GM23338 (cell line): ENCODE measurements at regions not wholly inside any gene's neighbourhood (a gene's known extent, or its start where the extent isn't known, plus 50 kb on each side); places are given as distances from the start of the nearest gene placed in this dataset.

Experiments used
- ATAC-seq: fragments of 200-7000 bp; cut with Tn5 transposase; 3 replicates; pipeline ENCODE4 v1.9.1; 2020
- DNase-seq: peaks from one replicate; pipeline ENCODE4 v3.0.0-alpha.2; 2015; ENCODE audit warnings: low spot score
- H2AFZ ChIP-seq: fragments of 200-600 bp; sonication (generic); 2 replicates; pipeline ENCODE4 v1.8.0; 2016; ENCODE audit warnings: antibody characterized with exemption, mild to moderate bottlenecking, moderate library complexity
- H3F3A ChIP-seq: fragments of 200-600 bp; sonication (generic); replicated peaks from 2 replicates; pipeline ENCODE4 v1.8.0; 2017; ENCODE audit warnings: antibody characterized with exemption, mixed run types, low read depth
- H3K27ac ChIP-seq: fragments of 200-600 bp; sonication (generic); 2 replicates; pipeline ENCODE4 v1.6.1; 2016; ENCODE audit warnings: low read depth
- H3K27me3 ChIP-seq: fragments of 200-600 bp; sonication (generic); 2 replicates; pipeline ENCODE4 v1.8.0; 2016; ENCODE audit warnings: mild to moderate bottlenecking, mixed run types, moderate library complexity; ENCODE audit not compliant: insufficient read depth
- H3K36me3 ChIP-seq: fragments of 200-600 bp; sonication (generic); 2 replicates; pipeline ENCODE4 v1.8.0; 2016; ENCODE audit warnings: mild to moderate bottlenecking; ENCODE audit not compliant: insufficient read depth
- H3K4me1 ChIP-seq: fragments of 200-600 bp; sonication (generic); 2 replicates; pipeline ENCODE4 v1.8.0; 2016; ENCODE audit warnings: mild to moderate bottlenecking, moderate library complexity; ENCODE audit not compliant: insufficient read depth
- H3K4me2 ChIP-seq: fragments of 200-600 bp; sonication (generic); 2 replicates; pipeline ENCODE4 v1.7.1; 2017; ENCODE audit warnings: mixed run types
- H3K4me3 ChIP-seq: fragments of 200-600 bp; sonication (generic); 2 replicates; pipeline ENCODE4 v1.6.1; 2016; ENCODE audit warnings: mixed run types
- H3K79me2 ChIP-seq: fragments of 200-600 bp; sonication (generic); replicated peaks from 2 replicates; pipeline ENCODE4 v1.8.0; 2017; ENCODE audit warnings: mild to moderate bottlenecking; ENCODE audit not compliant: insufficient read depth
- H3K9me2 ChIP-seq: fragments of 200-600 bp; sonication (generic); 2 replicates; pipeline ENCODE4 v1.8.0; 2017; ENCODE audit not compliant: insufficient read depth
- H4K20me1 ChIP-seq: fragments of 200-600 bp; sonication (generic); replicated peaks from 2 replicates; pipeline ENCODE4 v1.8.0; 2017; ENCODE audit warnings: mild to moderate bottlenecking; ENCODE audit not compliant: insufficient read depth
- H3K27ac Mint-ChIP-seq: 2 replicates; pipeline ENCODE4 v1.8.0; 2020; ENCODE audit warnings: inconsistent platforms, mild to moderate bottlenecking, moderate library complexity, mixed read lengths
- H3K27me3 Mint-ChIP-seq: 3 replicates; pipeline ENCODE4 v1.8.0; 2022; ENCODE audit warnings: low read depth, mild to moderate bottlenecking, moderate library complexity, mixed read lengths, inconsistent platforms; ENCODE audit not compliant: insufficient read depth, poor library complexity
- H3K36me3 Mint-ChIP-seq: 3 replicates; pipeline ENCODE4 v1.8.0; 2021; ENCODE audit warnings: low read depth, mild to moderate bottlenecking, inconsistent platforms, moderate library complexity, mixed read lengths
- H3K4me1 Mint-ChIP-seq: 3 replicates; pipeline ENCODE4 v1.8.0; 2020; ENCODE audit warnings: mild to moderate bottlenecking, inconsistent platforms, mixed read lengths
- H3K4me3 Mint-ChIP-seq: 3 replicates; pipeline ENCODE4 v1.8.0; 2021; ENCODE audit warnings: moderate library complexity, mild to moderate bottlenecking, inconsistent platforms, mixed read lengths
- H3K9me3 Mint-ChIP-seq: 3 replicates; pipeline ENCODE4 v1.8.0; 2020; ENCODE audit warnings: moderate library complexity, mild to moderate bottlenecking, inconsistent platforms, mixed read lengths
- CREB1 ChIP-seq: fragments of 250-450 bp; sonication (Bioruptor Pico); IDR thresholded peaks from 2 replicates; pipeline ENCODE4 v1.5.0; 2020; ENCODE audit warnings: low read depth, mild to moderate bottlenecking, moderate library complexity
- EZH2 ChIP-seq: fragments of 200-600 bp; sonication (generic); IDR thresholded peaks from one replicate; pipeline ENCODE4 v1.8.0; 2017; ENCODE audit warnings: antibody characterized with exemption, mild to moderate bottlenecking, low read depth; ENCODE audit not compliant: unreplicated experiment
- EZH2phosphoT487 ChIP-seq: fragments of 200-600 bp; sonication (generic); IDR thresholded peaks from one replicate; pipeline ENCODE4 v1.8.1; 2018; ENCODE audit warnings: antibody characterized with exemption; ENCODE audit not compliant: unreplicated experiment
- JUNB ChIP-seq: IDR thresholded peaks from one replicate; pipeline ENCODE4 v1.6.1; 2016; ENCODE audit warnings: antibody characterized with exemption; ENCODE audit not compliant: unreplicated experiment
- NANOG ChIP-seq: IDR thresholded peaks from 2 replicates; pipeline ENCODE4 v1.6.1; 2016; ENCODE audit warnings: antibody characterized with exemption, borderline replicate concordance
- POLR2AphosphoS5 ChIP-seq: IDR thresholded peaks from 2 replicates; pipeline ENCODE4 v1.6.1; 2016; ENCODE audit warnings: antibody characterized with exemption, low read depth
- STAT1 ChIP-seq: IDR thresholded peaks from one replicate; pipeline ENCODE4 v1.6.1; 2016; ENCODE audit warnings: antibody characterized with exemption; ENCODE audit not compliant: unreplicated experiment
- ZNF114 ChIP-seq: fragments of 250-450 bp; sonication (Bioruptor Pico); IDR thresholded peaks from 2 replicates; pipeline ENCODE4 v1.5.0; 2020; ENCODE audit warnings: mild to moderate bottlenecking, moderate library complexity
- ZNF331 ChIP-seq: fragments of 250-450 bp; sonication (Bioruptor Pico); IDR thresholded peaks from 2 replicates; pipeline ENCODE4 v1.5.0; 2020; ENCODE audit warnings: low read depth, mild to moderate bottlenecking, moderate library complexity
- TF ChIP-seq, protein P1 (sequence below): IDR thresholded peaks from 2 replicates; pipeline ENCODE4 v1.6.1; 2016; ENCODE audit warnings: antibody characterized with exemption
- TF ChIP-seq, protein P2 (sequence below): IDR thresholded peaks from one replicate; pipeline ENCODE4 v1.6.1; 2018; ENCODE audit warnings: antibody characterized with exemption; ENCODE audit not compliant: unreplicated experiment
- TF ChIP-seq, protein P3 (sequence below), 2 experiments: fragments of 200-600 bp in 1 of 2; sonication (generic) in 1 of 2; conservative IDR thresholded peaks; 2 replicates each; pipeline versions ENCODE4 v1.5.1 to v1.6.1; 2016 to 2017; ENCODE audit warnings: antibody characterized with exemption in 2 of 2, low read depth in 2 of 2, mild to moderate bottlenecking in 2 of 2, moderate library complexity in 1 of 2
- TF ChIP-seq, protein P4 (sequence below): fragments of 250-450 bp; sonication (Bioruptor Pico); IDR thresholded peaks from 2 replicates; pipeline ENCODE4 v1.5.0; 2020; ENCODE audit warnings: mild to moderate bottlenecking, moderate library complexity

DNA sequence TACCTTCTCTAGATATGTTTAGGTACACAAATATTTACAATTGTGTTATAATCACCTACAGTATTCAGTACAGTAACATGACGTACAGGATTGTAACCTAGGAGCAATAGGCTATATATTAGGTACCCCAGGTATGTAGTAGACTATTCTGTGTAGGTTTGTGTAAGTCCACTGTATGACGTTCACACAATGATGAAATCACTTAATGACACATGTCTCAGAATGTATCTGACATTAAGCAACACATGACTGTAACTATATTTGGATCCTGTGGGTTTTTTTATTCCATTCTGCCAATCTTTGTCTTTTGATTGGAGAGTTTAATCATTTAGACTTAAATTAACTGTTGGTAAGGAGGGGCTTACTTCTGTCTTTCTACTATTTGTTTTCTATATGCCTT is 52.1 kb downstream of the STYXL2 start:
- Histone ChIP-seq H3K79me2 (no peaks in the 10 kb centered on the region), H3K36me3 (no peaks in the 10 kb centered on the region), H4K20me1 (no peaks in the 10 kb centered on the region), H3K4me2 (no peak overlapping the region), H3K27me3 (no peaks in the 10 kb centered on the region), H2AFZ (no peak overlapping the region), H3K4me3 (no peak overlapping the region), H3F3A (no peaks in the 10 kb centered on the region), H3K27ac (no peak overlapping the region), H3K9me2 (peaks cover 4% of the 10 kb centered on the region; the same call in 1 of the 2 replicates), H3K4me1 (peaks cover 5% of the 10 kb centered on the region; the same call in 1 of the 2 replicates)
- peaks cover 1% of the 10 kb centered on the region for H3K27me3 Mint-ChIP-seq
- no peak overlapping the region for H3K4me3 Mint-ChIP-seq
- no peak for ATAC-seq
- H3K36me3 Mint-ChIP-seq = peaks cover 17% of the 10 kb centered on the region
- peaks cover 19% of the 10 kb centered on the region for H3K9me3 Mint-ChIP-seq
- TF ChIP-seq JUNB (no peak), EZH2phosphoT487 (no peak), EZH2 (no peak), POLR2AphosphoS5 (no peak), NANOG (no peak), CREB1 (CRISPR knock-in tag) (no peak), ZNF114 (CRISPR knock-in tag) (no peak), ZNF331 (CRISPR knock-in tag) (no peak), STAT1 (no peak)
- TF ChIP-seq, protein P1, sequence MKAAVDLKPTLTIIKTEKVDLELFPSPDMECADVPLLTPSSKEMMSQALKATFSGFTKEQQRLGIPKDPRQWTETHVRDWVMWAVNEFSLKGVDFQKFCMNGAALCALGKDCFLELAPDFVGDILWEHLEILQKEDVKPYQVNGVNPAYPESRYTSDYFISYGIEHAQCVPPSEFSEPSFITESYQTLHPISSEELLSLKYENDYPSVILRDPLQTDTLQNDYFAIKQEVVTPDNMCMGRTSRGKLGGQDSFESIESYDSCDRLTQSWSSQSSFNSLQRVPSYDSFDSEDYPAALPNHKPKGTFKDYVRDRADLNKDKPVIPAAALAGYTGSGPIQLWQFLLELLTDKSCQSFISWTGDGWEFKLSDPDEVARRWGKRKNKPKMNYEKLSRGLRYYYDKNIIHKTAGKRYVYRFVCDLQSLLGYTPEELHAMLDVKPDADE = no peak
- TF ChIP-seq, protein P2, sequence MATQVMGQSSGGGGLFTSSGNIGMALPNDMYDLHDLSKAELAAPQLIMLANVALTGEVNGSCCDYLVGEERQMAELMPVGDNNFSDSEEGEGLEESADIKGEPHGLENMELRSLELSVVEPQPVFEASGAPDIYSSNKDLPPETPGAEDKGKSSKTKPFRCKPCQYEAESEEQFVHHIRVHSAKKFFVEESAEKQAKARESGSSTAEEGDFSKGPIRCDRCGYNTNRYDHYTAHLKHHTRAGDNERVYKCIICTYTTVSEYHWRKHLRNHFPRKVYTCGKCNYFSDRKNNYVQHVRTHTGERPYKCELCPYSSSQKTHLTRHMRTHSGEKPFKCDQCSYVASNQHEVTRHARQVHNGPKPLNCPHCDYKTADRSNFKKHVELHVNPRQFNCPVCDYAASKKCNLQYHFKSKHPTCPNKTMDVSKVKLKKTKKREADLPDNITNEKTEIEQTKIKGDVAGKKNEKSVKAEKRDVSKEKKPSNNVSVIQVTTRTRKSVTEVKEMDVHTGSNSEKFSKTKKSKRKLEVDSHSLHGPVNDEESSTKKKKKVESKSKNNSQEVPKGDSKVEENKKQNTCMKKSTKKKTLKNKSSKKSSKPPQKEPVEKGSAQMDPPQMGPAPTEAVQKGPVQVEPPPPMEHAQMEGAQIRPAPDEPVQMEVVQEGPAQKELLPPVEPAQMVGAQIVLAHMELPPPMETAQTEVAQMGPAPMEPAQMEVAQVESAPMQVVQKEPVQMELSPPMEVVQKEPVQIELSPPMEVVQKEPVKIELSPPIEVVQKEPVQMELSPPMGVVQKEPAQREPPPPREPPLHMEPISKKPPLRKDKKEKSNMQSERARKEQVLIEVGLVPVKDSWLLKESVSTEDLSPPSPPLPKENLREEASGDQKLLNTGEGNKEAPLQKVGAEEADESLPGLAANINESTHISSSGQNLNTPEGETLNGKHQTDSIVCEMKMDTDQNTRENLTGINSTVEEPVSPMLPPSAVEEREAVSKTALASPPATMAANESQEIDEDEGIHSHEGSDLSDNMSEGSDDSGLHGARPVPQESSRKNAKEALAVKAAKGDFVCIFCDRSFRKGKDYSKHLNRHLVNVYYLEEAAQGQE = no peak
- TF ChIP-seq, protein P3, sequence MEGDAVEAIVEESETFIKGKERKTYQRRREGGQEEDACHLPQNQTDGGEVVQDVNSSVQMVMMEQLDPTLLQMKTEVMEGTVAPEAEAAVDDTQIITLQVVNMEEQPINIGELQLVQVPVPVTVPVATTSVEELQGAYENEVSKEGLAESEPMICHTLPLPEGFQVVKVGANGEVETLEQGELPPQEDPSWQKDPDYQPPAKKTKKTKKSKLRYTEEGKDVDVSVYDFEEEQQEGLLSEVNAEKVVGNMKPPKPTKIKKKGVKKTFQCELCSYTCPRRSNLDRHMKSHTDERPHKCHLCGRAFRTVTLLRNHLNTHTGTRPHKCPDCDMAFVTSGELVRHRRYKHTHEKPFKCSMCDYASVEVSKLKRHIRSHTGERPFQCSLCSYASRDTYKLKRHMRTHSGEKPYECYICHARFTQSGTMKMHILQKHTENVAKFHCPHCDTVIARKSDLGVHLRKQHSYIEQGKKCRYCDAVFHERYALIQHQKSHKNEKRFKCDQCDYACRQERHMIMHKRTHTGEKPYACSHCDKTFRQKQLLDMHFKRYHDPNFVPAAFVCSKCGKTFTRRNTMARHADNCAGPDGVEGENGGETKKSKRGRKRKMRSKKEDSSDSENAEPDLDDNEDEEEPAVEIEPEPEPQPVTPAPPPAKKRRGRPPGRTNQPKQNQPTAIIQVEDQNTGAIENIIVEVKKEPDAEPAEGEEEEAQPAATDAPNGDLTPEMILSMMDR (conservative IDR thresholded peaks at IDR 0.05; ENCODE audit: low read depth in 2 of 2) = no peak
- TF ChIP-seq, protein P4, sequence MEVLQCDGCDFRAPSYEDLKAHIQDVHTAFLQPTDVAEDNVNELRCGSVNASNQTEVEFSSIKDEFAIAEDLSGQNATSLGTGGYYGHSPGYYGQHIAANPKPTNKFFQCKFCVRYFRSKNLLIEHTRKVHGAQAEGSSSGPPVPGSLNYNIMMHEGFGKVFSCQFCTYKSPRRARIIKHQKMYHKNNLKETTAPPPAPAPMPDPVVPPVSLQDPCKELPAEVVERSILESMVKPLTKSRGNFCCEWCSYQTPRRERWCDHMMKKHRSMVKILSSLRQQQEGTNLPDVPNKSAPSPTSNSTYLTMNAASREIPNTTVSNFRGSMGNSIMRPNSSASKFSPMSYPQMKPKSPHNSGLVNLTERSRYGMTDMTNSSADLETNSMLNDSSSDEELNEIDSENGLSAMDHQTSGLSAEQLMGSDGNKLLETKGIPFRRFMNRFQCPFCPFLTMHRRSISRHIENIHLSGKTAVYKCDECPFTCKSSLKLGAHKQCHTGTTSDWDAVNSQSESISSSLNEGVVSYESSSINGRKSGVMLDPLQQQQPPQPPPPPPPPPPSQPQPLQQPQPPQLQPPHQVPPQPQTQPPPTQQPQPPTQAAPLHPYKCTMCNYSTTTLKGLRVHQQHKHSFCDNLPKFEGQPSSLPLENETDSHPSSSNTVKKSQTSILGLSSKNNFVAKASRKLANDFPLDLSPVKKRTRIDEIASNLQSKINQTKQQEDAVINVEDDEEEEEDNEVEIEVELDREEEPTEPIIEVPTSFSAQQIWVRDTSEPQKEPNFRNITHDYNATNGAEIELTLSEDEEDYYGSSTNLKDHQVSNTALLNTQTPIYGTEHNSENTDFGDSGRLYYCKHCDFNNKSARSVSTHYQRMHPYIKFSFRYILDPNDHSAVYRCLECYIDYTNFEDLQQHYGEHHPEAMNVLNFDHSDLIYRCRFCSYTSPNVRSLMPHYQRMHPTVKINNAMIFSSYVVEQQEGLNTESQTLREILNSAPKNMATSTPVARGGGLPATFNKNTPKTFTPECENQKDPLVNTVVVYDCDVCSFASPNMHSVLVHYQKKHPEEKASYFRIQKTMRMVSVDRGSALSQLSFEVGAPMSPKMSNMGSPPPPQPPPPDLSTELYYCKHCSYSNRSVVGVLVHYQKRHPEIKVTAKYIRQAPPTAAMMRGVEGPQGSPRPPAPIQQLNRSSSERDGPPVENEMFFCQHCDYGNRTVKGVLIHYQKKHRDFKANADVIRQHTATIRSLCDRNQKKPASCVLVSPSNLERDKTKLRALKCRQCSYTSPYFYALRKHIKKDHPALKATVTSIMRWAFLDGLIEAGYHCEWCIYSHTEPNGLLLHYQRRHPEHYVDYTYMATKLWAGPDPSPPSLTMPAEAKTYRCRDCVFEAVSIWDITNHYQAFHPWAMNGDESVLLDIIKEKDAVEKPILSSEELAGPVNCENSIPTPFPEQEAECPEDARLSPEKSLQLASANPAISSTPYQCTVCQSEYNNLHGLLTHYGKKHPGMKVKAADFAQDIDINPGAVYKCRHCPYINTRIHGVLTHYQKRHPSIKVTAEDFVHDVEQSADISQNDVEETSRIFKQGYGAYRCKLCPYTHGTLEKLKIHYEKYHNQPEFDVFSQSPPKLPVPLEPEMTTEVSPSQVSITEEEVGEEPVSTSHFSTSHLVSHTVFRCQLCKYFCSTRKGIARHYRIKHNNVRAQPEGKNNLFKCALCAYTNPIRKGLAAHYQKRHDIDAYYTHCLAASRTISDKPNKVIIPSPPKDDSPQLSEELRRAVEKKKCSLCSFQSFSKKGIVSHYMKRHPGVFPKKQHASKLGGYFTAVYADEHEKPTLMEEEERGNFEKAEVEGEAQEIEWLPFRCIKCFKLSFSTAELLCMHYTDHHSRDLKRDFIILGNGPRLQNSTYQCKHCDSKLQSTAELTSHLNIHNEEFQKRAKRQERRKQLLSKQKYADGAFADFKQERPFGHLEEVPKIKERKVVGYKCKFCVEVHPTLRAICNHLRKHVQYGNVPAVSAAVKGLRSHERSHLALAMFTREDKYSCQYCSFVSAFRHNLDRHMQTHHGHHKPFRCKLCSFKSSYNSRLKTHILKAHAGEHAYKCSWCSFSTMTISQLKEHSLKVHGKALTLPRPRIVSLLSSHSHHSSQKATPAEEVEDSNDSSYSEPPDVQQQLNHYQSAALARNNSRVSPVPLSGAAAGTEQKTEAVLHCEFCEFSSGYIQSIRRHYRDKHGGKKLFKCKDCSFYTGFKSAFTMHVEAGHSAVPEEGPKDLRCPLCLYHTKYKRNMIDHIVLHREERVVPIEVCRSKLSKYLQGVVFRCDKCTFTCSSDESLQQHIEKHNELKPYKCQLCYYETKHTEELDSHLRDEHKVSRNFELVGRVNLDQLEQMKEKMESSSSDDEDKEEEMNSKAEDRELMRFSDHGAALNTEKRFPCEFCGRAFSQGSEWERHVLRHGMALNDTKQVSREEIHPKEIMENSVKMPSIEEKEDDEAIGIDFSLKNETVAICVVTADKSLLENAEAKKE (CRISPR knock-in tag) = no peak
- peaks cover 10% of the 10 kb centered on the region for H3K4me1 Mint-ChIP-seq
- DNase-seq = no peak
- no peak overlapping the region for H3K27ac Mint-ChIP-seq
